ENCODE measurements at regions not wholly inside any gene's neighbourhood (a gene's known extent, or its start where the extent isn't known, plus 50 kb on each side); places are given as distances from the start of the nearest gene placed in this dataset.
"Not testable (repeated sequence)": the region's sequence is repeated elsewhere in the genome, so short reads cannot be mapped to it uniquely, and the experiment has no call there.

DNA sequence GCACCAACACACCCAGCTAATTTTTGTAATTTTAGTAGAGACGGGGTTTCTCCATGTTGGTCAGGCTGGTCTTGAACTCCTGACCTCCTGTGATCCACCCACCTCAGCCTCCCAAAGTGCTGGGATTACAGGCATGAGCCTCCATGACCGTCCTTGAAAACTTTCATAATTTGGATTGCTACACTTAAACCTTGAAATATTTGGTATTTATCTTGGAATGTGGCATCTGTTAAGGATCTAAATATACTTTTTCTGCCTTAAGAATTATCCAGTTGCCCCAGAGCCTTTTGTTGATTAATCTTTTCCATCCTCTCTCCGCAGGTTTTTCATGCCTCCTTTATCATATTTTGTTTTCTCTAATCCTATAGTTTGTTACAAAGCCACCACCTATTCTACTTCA lies 872.7 kb downstream of the KCNMA1 start:
- TF ChIP-seq POLR2AphosphoS5, POLR2A, EP300 (IDR thresholded peaks at IDR 0.05): not testable (repeated sequence)
- TF ChIP-seq, protein P1, sequence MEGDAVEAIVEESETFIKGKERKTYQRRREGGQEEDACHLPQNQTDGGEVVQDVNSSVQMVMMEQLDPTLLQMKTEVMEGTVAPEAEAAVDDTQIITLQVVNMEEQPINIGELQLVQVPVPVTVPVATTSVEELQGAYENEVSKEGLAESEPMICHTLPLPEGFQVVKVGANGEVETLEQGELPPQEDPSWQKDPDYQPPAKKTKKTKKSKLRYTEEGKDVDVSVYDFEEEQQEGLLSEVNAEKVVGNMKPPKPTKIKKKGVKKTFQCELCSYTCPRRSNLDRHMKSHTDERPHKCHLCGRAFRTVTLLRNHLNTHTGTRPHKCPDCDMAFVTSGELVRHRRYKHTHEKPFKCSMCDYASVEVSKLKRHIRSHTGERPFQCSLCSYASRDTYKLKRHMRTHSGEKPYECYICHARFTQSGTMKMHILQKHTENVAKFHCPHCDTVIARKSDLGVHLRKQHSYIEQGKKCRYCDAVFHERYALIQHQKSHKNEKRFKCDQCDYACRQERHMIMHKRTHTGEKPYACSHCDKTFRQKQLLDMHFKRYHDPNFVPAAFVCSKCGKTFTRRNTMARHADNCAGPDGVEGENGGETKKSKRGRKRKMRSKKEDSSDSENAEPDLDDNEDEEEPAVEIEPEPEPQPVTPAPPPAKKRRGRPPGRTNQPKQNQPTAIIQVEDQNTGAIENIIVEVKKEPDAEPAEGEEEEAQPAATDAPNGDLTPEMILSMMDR (IDR thresholded peaks at IDR 0.05): not testable (repeated sequence)
